Epithelial cell of proximal tubule (primary cell): ENCODE measurements at regions not wholly inside any gene's neighbourhood (a gene's known extent, or its start where the extent isn't known, plus 50 kb on each side); places are given as distances from the start of the nearest gene placed in this dataset.

Experiments
- DNase-seq: peaks from one replicate; pipeline ENCODE4 v3.0.0-alpha.2; 2011; ENCODE audit warnings: low read depth
- H3K4me3 ChIP-seq: 2 replicates; pipeline ENCODE4 v1.5.1; 2011; ENCODE audit warnings: low read depth, mild to moderate bottlenecking, low read length
- CTCF ChIP-seq: conservative IDR thresholded peaks from 2 replicates; pipeline ENCODE4 v1.5.1; 2012; ENCODE audit warnings: low read depth, mild to moderate bottlenecking, low read length

DNA sequence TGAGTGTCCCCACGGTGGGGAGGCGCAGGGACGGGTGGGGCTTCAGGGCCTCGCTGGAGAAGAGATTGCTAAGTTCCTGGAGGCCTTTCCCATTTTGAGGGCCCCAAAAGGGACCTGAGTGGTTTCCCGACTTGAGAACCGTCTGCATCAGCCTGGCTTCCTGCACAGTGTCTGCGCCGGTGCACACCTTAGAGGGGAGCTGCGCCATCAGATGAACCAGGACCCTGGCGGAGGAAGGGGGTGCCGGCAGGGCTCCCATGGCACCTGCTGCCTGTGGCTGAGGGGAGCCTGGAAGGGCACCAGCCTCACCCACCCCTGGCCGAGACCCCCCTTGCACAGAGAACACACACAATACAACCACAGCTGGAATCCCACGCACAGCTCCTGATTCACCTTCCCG, 465.1 kb upstream of the MYT1L start:
- DNase-seq, result no peak
- H3K4me3 ChIP-seq, result no peak overlapping the region
- no peak for TF ChIP-seq CTCF

DNA sequence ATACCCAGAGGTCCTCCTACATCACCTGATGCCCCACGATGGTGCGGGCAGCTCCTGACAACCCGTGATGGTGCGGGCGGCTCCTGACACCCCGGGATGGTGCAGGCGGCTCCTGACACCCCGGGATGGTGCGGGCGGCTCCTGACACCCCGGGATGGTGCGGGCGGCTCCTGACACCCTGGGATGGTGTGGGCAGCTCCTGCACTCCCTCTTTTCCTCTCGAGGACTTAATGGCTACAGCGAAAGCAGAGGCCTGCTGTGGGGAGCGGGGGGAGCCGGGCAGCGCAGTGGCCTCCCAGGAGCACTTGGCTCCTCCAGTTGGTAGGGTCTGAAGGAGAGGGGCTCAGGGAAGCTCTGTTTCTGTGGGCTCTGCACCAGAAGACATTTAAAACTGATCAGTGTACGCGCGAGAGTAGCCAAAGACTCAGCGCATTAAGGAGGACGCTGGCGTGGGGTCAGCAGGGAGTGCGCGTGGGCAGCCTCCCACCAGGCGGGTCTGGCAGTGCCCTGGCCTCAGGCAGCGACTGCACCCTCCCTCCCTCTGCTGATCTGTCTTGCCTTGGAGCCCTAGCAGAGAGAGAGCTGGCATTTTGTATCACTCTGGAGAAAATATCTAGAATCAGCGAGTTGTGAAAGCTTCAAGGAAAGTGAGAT, 464.5 kb upstream of the MYT1L start:
- no peak for TF ChIP-seq CTCF
- DNase-seq, result no peak
- no peak overlapping the region for H3K4me3 ChIP-seq

DNA sequence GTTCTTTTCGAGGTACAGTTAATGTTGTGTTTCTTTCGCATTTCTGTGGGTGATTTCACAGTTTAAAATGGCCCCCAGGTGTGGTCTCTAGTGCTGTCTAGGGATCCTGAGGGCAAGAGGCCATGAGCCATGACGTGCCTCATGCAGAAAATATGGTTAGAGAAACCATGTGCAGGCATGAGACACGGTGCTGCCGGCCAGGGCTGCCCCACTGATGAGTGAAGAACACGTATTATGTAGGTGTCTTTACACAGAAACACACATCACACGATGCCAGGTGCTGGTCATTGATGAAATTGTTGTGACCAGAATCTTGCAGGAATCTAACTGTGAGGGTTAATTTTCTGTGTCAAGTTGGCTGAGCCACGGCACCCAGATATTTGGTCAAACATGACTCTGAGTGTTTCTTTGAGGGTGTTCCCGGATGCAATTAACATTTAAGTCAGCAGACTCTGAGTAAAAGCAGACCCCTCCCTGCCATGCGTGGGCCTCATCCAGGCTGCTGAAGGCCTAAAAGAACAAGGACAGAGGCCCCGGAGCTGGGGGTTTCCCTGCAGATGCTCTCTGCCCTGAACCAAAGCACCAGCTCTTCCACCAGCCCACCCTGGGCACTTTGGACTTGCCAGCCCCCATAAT, 463.0 kb upstream of the MYT1L start:
- no peak overlapping the region for H3K4me3 ChIP-seq
- TF ChIP-seq CTCF, result no peak
- DNase-seq, result no peak

DNA sequence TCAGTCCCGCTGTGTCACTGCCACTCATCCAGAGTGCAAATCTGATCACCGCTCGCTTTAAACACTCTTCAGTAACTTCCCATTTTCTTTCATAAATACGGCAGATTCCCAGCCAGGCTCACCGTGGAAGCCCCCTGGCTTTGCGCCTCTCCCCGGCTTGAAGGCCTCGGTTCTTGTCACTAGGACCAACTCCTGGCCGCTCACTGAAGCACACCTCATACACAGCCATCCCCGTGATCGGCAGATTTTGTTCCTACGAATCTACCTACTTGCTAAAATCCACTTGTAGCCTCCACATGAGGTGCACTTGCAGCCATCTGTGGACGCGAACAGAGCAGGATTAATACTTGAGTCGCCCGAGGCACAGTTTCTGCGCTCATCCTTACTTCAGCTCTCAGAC, 462.4 kb upstream of the MYT1L start:
- no peak overlapping the region for H3K4me3 ChIP-seq
- no peak for TF ChIP-seq CTCF
- DNase-seq, result no peak

- H3K4me3 ChIP-seq, result no peak overlapping the region
- no peak for TF ChIP-seq CTCF
- no peak for DNase-seq
Measured at GRCh38 chr2:2791606-2792005, 460.5 kb upstream of the MYT1L start.

GRCh38 chr2:2791031-2791430, 460.0 kb upstream of the MYT1L start:
- H3K4me3 ChIP-seq, result no peak overlapping the region
- no peak for DNase-seq
- no peak for TF ChIP-seq CTCF

- TF ChIP-seq CTCF, result no peak
- no peak overlapping the region for H3K4me3 ChIP-seq
- DNase-seq, result no peak
Measured at GRCh38 chr2:2788076-2788475, 457.0 kb upstream of the MYT1L start.
